ENCODE measurements at regions not wholly inside any gene's neighbourhood (a gene's known extent, or its start where the extent isn't known, plus 50 kb on each side); places are given as distances from the start of the nearest gene placed in this dataset.

GRCh38 chr10:29785701-29786100 is 150.9 kb upstream of the SVIL start:
- H3K36me3 ChIP-seq = no peaks in the 10 kb centered on the region
- H3K4me3 ChIP-seq (ENCODE audit: low read depth, low read length) = no peak overlapping the region
- no peak for DNase-seq
- H3K27me3 ChIP-seq = no peaks in the 10 kb centered on the region
- H3K4me1 ChIP-seq = no peaks in the 10 kb centered on the region
- TF ChIP-seq CTCF (IDR thresholded peaks at IDR 0.05; ENCODE audit: low read depth, low read length) = no peak
- no peaks in the 10 kb centered on the region for H3K9me3 ChIP-seq

- Histone ChIP-seq H3K27me3 (no peaks in the 10 kb centered on the region), H3K4me3 (ENCODE audit: low read depth, low read length) (no peak overlapping the region), H3K4me1 (no peaks in the 10 kb centered on the region), H3K9me3 (no peaks in the 10 kb centered on the region), H3K36me3 (no peaks in the 10 kb centered on the region)
- TF ChIP-seq CTCF (IDR thresholded peaks at IDR 0.05; ENCODE audit: low read depth, low read length) = no peak
- DNase-seq = no peak
These were observed 149.5 kb upstream of the SVIL start for GRCh38 chr10:29784175-29784773.

- Histone ChIP-seq H3K36me3 (no peaks in the 10 kb centered on the region), H3K4me3 (ENCODE audit: low read depth, low read length) (no peak overlapping the region), H3K27me3 (no peaks in the 10 kb centered on the region), H3K9me3 (no peaks in the 10 kb centered on the region), H3K4me1 (no peaks in the 10 kb centered on the region)
- no peak for TF ChIP-seq CTCF (IDR thresholded peaks at IDR 0.05; ENCODE audit: low read depth, low read length)
- DNase-seq = no peak
These were observed 148.6 kb upstream of the SVIL start for GRCh38 chr10:29783201-29783947.

- Histone ChIP-seq H3K4me3 (ENCODE audit: low read depth, low read length) (no peak overlapping the region), H3K9me3 (no peaks in the 10 kb centered on the region), H3K4me1 (no peaks in the 10 kb centered on the region), H3K36me3 (no peaks in the 10 kb centered on the region), H3K27me3 (no peaks in the 10 kb centered on the region)
- no peak for TF ChIP-seq CTCF (IDR thresholded peaks at IDR 0.05; ENCODE audit: low read depth, low read length)
- no peak for DNase-seq
These were observed 145.9 kb upstream of the SVIL start for GRCh38 chr10:29780639-29781038.

GRCh38 chr10:29780096-29780495 is 145.3 kb upstream of the SVIL start:
- H3K4me3 ChIP-seq (ENCODE audit: low read depth, low read length) = no peak overlapping the region
- H3K36me3 ChIP-seq = no peaks in the 10 kb centered on the region
- no peak for TF ChIP-seq CTCF (IDR thresholded peaks at IDR 0.05; ENCODE audit: low read depth, low read length)

GRCh38 chr10:29776246-29776645 is 141.5 kb upstream of the SVIL start:
- DNase-seq = no peak
- Histone ChIP-seq H3K4me3 (ENCODE audit: low read depth, low read length) (no peak overlapping the region), H3K36me3 (no peaks in the 10 kb centered on the region), H3K9me3 (no peaks in the 10 kb centered on the region), H3K27me3 (no peaks in the 10 kb centered on the region), H3K4me1 (no peaks in the 10 kb centered on the region)
- TF ChIP-seq CTCF (IDR thresholded peaks at IDR 0.05; ENCODE audit: low read depth, low read length) = no peak

More at GRCh38 chr10:29780096-29780495, 145.3 kb upstream of the SVIL start:
- Histone ChIP-seq H3K9me3 (no peaks in the 10 kb centered on the region), H3K27me3 (no peaks in the 10 kb centered on the region), H3K4me1 (no peaks in the 10 kb centered on the region)
- DNase-seq = no peak
